GM12878 (cell line): ENCODE measurements at regions not wholly inside any gene's neighbourhood (a gene's known extent, or its start where the extent isn't known, plus 50 kb on each side); places are given as distances from the start of the nearest gene placed in this dataset.

Source experiments
- CTCF ChIP-seq, 3 experiments: IDR thresholded peaks in 2 of 3; conservative IDR thresholded peaks in 1 of 3; 2 replicates each; pipeline ENCODE4 v1.5.1; 2011; ENCODE audit warnings: low read depth in 3 of 3, low read length in 3 of 3, mild to moderate bottlenecking in 3 of 3, control low read depth in 2 of 3, moderate library complexity in 2 of 3, inconsistent platforms in 1 of 3, mixed read lengths in 1 of 3; ENCODE audit not compliant: control insufficient read depth in 2 of 3, insufficient read depth in 1 of 3; ENCODE audit errors: extremely low read depth in 1 of 3
- EZH2 ChIP-seq: IDR thresholded peaks from 2 replicates; pipeline ENCODE4 v1.6.1; 2012; ENCODE audit warnings: low read depth, mild to moderate bottlenecking, control low read depth, inconsistent platforms, low read length, borderline replicate concordance; ENCODE audit not compliant: control insufficient read depth
- GABPA ChIP-seq: IDR thresholded peaks from 2 replicates; pipeline ENCODE4 v1.6.1; 2014; ENCODE audit warnings: antibody characterized with exemption, low read depth, mild to moderate bottlenecking, inconsistent platforms
- POLR2AphosphoS2 ChIP-seq: IDR thresholded peaks from 2 replicates; pipeline ENCODE4 v1.6.1; 2011; ENCODE audit warnings: low read depth, mild to moderate bottlenecking, low read length, improper control_type of control experiment, moderate library complexity
- POLR2AphosphoS5 ChIP-seq: IDR thresholded peaks from 2 replicates; pipeline ENCODE4 v1.6.1; 2011; ENCODE audit warnings: mild to moderate bottlenecking, low read length, inconsistent platforms
- RAD21 ChIP-seq: IDR thresholded peaks from 2 replicates; pipeline ENCODE4 v1.6.1; 2011; ENCODE audit warnings: mild to moderate bottlenecking, low read depth, low read length, moderate library complexity; ENCODE audit not compliant: insufficient read depth
- RAD51 ChIP-seq: fragments of 450-650 bp; IDR thresholded peaks from 2 replicates; pipeline ENCODE4 v1.6.1; 2016; ENCODE audit warnings: moderate library complexity, mild to moderate bottlenecking, inconsistent platforms
- RELB ChIP-seq: fragments of 450-650 bp; IDR thresholded peaks from 2 replicates; pipeline ENCODE4 v1.6.1; 2017; ENCODE audit warnings: low read depth, mild to moderate bottlenecking, moderate library complexity
- SIN3A ChIP-seq: IDR thresholded peaks from 2 replicates; pipeline ENCODE4 v1.6.1; 2012; ENCODE audit warnings: low read depth, low read length, improper control_type of control experiment
- TARDBP ChIP-seq: IDR thresholded peaks from 2 replicates; pipeline ENCODE4 v1.6.1; 2016; ENCODE audit warnings: borderline replicate concordance
- TCF12 ChIP-seq: IDR thresholded peaks from 2 replicates; pipeline ENCODE4 v1.6.1; 2011; ENCODE audit warnings: low read depth, mild to moderate bottlenecking, low read length
- ZNF24 ChIP-seq: fragments of 450-650 bp; IDR thresholded peaks from 2 replicates; pipeline ENCODE4 v1.6.1; 2017; ENCODE audit warnings: antibody characterized with exemption, mild to moderate bottlenecking

- TF ChIP-seq EZH2 (no peak), TARDBP (no peak), CTCF (IDR thresholded peaks at IDR 0.05 in 2 of 3, conservative IDR thresholded peaks at IDR 0.05 in 1 of 3; ENCODE audit: control insufficient read depth in 2 of 3, extremely low read depth in 1 of 3, insufficient read depth in 1 of 3, low read depth in 3 of 3, low read length in 3 of 3) (no peak), POLR2AphosphoS2 (no peak), POLR2AphosphoS5 (no peak), RELB (no peak), ZNF24 (no peak), TCF12 (no peak), GABPA (no peak), RAD51 (no peak), SIN3A (no peak), RAD21 (no peak)
These were observed 703.9 kb downstream of the EFNA5 start for GRCh38 chr5:106966686-106967315.
